A549 (cell line): ENCODE measurements at regions not wholly inside any gene's neighbourhood (a gene's known extent, or its start where the extent isn't known, plus 50 kb on each side); places are given as distances from the start of the nearest gene placed in this dataset.

Source experiments
- CEBPB ChIP-seq, 2 experiments: fragments of >200 bp in 1 of 2; sonication (Bioruptor Twin) in 1 of 2; formaldehyde crosslinking in 1 of 2; IDR thresholded peaks; 2 replicates each; pipeline ENCODE4 v1.6.1; 2012 to 2016
- CTCF ChIP-seq: fragments of >200 bp; sonication (Bioruptor Twin); formaldehyde crosslinking; IDR thresholded peaks from 3 replicates; pipeline ENCODE4 v1.5.1; 2016
- POLR2A ChIP-seq: IDR thresholded peaks from 2 replicates; pipeline ENCODE4 v1.6.1; 2012; ENCODE audit warnings: mild to moderate bottlenecking, low read length

- TF ChIP-seq CTCF (no peak), POLR2A (no peak), CEBPB (IDR thresholded peaks at IDR 0.05) (no peak)
Measured at GRCh38 chr4:41429280-41429669, 108.7 kb upstream of the LIMCH1 start.
